ENCODE measurements at regions not wholly inside any gene's neighbourhood (a gene's known extent, or its start where the extent isn't known, plus 50 kb on each side); places are given as distances from the start of the nearest gene placed in this dataset.

DNA sequence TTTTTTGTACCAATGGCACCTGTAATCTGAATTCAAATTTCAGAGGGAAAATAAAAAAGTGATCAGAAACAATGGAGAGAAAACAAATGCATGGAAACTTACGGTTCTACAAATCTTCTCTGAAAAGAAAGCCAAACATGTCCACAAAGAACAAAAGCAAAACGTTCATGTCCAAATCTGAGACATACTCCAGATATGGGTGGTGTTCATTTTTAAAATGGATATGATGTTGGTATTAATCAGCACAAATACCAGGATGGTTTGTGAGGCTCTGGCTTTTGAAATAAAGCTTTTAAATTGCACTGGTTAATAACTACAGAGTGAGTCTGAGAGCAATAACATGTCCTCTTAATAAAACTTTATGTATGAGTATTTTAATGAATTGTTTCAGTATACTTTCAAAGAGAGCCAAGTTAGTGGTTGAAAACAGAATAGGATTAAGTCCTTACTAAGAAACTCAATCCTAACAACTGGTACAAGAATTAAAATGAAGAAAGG, 366.4 kb downstream of the INHBA start:
- no peak for DNase-seq

DNA sequence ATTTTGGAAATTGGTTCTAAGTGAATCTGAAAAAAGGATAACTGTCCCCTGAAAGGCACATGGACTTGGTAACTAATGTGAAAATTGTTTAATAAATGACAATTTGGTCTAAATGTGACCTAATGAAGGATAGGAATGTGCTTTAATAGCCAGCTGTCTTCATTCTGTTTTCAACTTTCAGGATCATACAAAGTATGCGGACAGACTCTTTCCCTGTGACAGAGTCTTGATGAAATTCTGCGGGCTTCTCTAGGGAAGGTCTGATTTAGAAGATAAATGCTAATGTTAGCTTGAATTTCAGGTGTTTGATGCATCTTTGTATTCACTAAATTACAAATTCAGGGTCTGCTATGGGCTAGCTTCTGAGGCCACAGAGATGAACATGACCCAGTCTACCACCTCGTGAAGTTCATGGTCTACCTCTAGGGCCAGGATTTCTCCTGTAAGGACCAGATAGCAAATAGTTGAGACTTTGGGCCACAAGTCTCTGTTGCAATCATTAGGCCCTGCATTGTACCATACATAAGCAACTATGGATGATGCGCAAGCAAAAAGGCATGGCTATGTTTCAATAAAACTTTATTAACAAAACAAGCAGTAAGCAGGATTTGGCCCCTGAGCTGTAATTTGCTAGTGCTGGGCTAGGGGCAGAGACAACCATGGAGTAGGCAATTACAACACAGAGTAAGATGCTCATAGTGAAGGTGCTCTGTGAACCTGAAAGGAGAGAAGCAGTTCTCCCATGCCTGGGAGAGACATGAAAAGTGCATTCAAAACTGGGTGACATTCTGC, 368.6 kb downstream of the INHBA start:
- DNase-seq, result no peak

DNA sequence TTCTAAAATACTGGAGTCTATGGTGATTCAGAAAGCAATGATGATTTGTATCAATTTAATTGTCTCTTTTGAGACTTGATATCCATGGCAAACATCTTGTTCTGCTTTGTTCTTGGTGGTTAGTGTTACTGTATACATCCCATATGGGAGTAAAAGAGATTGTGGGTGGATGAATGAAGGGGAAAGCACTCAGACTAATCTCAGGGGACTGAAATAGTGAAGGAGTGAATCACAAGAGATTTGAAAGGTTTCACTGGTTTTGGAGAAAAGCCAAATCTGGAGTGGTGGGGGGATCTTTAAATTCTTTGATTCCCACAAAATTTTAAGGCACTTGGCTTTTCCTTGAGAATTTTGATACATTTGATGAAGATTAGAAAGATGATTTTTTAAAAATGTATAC, 369.4 kb downstream of the INHBA start:
- no peak for DNase-seq

DNA sequence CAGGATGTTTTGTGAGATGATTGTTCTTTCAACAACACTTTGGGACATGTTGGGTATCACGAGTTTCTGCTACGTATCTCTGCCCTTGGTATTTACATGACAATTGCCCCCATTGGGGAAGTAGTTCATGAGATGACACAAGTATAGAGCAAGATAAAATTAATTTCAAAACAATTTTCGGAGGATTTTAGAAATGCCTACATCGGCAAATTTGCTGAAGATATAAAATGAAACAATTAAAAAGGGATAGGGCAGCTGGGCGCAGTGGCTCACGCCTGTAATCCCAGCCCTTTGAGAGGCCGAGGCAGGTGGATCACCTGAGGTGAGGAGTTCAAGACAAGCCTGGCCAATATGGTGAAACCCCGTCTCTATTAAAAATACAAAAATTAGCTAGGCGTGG, 371.7 kb downstream of the INHBA start:
- DNase-seq, result no peak

DNA sequence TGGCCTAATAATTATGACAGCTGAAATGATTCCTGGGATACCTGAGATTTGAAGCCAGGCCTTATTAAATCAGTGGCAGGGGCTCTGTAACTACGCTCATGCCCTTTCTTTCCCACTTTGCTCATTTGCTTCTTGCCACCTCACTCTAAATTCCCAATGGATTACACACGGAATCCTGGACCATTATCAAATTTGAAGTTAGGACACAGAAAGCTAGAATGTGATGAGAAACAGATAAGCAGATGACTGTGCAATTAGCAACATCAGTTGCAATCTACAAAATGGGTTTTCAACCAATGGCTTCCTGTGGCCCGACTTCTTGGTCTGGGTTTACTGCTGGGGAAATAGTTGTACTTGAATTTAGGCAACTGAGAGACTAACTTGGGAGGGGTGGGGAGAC, 374.3 kb downstream of the INHBA start:
- DNase-seq, result no peak

DNA sequence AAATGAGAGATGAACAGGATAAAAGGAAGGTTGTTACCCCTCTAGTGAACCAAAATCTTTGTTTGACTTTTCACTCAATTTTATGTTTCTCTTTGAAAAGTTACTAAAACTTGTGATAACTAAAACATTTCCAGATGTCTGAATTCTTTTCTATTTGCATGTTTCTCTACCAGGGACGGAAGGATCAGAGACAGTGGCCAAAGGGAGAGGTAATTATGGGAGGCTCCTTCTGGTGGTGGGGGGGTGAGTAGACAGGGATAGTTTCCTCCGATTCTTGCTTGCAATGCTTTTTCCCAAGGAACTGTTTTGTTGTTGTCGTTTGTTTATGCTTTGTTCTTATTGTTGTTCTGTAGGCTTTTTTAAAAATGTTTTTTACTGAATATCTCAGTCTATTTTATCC, 374.8 kb downstream of the INHBA start:
- DNase-seq, result no peak

DNA sequence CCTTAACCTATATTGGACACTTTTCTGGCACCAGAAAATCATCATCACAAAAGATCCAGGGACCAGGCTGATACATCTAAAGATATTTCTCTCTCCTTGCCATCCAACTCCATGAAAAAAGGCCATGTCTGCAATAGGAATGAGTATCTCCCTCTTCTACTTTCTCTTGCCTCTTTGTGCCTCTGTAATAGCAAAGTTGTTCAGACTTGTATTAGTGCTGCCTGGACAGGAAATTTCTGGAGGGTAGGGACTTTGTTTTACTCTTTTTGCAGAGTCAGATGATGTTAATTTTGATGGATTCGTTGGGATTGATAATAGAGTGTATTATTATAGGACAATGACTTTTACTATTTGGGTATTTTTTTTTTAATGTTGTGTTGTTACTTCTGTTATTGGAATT, 376.3 kb downstream of the INHBA start:
- DNase-seq, result no peak

DNA sequence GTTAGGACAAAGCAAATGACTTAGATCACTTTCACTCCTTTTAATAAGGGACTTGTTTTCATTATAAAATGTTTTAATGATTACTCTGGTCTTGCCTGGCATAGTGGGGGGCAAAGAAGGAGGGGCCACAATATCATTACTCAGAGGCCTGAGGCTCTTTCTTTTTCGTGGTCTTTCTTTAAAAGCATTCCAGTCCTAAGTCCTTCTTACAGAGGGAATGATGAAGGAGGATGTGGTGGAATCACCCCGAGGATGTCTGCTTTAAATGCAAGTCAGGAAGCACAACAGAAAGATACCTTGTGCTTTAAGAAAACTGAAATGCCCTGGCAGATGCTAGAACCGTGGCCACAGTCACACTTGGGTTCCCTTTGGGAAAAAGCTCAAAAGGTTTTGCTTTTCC, 379.1 kb downstream of the INHBA start:
- no peak for DNase-seq

DNA sequence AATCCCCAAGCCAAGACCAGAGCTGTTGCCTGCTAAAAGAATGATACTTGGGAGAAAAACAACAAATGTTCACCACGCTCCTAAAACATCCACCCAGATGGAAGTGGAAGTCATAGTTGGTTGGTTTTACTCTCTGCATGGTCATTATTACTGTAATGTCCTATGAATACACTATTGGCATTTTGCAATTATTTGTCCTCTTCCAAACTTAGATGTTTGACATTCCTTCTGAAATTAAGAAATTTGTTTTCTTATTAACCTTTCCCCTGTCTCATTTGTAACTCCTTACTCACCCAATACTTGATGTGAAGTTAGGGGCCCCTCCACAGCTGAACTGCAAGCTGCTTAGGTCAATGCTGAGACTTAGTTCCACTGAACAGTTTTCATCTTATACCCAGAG, 383.3 kb downstream of the INHBA start:
- DNase-seq, result no peak

DNA sequence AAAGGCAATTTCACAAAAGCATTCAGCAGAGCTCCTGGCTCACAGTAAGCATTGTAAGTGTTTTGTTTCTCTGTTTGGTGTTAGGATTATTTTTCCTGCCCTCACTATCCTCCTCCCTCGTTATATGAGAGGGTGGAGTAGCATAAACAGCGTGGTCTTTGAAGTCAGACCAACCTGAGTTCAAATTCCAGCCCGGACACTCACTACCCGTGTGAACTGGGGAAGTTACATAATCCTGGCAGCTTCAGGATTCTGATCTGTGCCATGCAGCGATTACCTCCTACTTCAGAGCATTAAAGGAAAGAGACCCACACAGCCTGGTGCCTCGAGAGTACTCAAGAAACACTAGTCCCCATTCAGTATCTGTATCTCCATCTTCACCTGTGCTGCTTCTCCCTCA, 386.5 kb downstream of the INHBA start:
- no peak for DNase-seq

DNA sequence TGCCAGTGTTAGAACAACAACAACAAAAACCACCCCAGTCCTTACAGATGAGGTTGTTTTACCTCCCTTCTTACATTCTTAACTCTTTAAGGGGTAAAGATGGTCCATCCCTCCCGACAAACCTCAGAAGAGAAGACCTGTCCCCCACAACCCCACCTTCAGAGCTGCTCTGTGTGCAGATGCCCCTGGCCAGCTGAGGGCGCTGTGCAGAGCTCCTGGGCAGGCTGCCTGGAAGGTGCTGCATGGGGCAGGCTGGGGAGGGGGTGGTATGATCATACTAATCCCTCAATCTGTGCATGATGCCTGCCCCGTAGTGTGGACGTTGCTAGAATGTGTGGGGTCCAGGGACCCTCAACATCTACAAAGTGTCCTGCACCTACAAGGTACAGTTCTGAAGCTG, 387.1 kb downstream of the INHBA start:
- DNase-seq, result no peak

DNA sequence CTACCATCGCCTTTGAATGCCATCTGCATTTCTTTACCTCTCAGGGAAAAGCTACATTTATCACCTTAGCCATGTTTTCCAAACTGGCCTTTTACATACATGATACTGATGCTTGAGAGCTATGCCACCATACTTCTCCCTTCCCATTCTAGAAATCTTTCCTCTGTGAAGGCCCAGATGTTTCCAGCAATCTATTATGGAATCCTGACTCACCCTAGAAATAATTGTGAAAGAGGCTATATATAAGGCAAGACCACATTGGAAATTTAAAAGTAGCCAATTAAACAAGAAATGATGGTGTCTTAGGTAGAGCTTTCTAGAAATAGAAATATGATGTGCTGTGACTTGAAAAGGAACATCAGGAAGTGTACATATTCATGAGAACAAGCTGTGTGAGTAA, 389.7 kb downstream of the INHBA start:
- DNase-seq, result no peak

DNA sequence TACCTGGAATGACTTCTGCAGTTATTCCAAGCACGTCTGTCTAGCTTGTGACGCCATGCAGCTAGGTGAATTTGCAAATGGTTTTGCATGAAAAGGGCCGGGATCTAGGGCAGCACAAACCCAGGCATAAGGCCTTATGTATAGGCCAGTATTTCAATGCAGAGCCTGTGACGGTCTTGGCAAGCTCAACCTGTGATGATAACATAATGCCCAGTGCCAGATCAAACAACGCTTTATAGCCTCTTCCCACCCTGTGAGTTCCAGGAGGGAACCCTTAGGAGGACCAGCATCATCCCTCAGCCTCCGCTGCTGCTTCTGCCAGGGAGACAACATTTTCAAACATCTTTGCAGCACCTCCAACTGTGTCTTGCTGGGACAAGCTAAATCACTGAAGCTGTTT, 390.7 kb downstream of the INHBA start:
- DNase-seq, result no peak

DNA sequence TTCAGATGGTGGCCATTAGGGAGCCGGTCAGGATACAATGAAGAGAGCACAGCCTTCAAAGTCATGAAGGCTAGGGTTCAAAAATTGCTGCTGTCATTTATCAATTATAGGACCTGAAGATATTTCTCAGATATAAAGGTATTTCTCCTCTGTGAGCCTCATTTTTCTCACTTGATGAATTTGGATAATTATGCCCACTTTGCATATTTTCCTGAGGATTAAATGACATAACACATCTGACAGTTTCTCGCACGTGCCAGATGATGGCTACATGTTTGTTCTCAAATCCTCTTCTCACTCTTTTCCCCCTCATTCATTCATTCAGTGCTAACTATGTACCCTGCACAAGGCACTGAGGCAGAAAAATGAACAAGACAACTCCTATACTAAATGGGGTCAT, 391.6 kb downstream of the INHBA start:
- no peak for DNase-seq

DNA sequence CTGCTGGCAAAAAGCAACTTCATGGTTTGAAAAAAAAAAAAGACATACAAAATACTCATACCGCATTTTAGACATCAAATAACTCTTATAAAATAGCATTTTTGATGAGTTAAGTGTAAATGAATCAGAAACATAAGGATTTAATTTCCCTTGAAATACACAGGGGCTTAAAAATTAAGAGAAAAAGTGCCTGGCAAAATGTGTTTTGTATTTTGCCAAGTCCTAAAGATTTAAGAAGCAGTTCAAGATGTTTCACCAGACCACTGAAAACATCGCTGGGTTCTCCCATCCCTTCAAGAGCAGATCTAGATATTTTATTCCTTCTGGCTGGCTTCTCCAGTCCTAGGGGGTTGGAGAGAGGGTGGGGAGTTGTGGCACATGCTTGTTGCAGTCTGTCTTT, 396.4 kb downstream of the INHBA start:
- DNase-seq, result no peak

DNA sequence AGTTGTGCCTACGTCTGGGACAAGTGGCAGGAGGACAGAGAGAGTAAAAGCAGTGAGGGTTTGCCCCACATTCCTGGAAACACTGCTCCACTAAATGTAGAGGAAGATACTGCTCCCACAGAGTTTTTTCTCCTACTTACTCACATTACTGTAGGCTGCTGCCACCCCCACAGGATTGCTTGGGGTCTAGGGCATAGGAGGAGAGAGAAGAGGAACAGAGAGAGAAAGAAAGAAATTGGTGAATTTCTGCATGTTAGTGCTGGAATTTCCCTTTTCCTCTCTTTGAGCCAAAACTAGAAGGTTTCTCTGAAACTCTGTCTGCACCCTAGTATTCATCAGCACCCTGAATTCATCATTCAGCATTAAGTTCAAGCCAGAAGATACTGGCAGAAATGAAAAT, 397.9 kb downstream of the INHBA start:
- DNase-seq, result no peak

DNA sequence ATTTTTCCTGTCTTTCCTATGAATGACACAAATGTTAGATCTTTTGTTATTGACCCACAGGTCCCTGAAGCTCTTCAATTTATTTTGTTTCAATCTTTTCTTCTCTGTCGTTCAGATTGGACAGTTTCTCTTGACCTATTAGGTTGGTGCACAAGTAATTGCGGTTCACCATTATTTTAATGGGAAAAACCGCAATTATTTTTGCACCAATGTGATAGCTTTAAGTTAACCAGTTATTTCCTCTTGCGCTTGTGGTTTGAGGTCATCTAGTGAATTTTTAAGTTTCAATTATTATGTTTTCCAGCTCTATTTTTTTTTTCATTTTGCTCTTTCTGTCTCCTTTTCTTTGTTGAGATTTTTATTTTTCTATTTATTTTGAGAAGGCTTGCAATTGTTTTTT, 399.2 kb downstream of the INHBA start:
- DNase-seq, result no peak

DNA sequence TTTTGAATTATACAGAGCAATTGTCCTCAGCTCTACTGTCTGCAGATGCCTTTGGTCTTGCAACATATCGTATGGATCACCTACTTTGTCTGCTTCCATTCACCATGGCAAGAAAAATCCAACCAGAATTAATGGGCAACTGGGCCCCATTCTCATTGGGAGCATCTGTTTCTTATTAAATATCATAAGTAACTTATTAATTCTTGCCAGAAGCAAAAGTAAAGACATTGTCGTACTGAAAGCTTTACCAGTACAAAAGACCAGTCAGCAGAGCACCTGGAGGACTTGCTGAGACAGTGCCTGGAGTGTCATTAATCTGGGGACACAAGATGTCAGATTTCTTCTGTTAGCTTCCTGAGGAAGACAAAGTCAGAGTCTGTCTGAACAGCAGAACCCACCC, 404.5 kb downstream of the INHBA start:
- no peak for DNase-seq

DNA sequence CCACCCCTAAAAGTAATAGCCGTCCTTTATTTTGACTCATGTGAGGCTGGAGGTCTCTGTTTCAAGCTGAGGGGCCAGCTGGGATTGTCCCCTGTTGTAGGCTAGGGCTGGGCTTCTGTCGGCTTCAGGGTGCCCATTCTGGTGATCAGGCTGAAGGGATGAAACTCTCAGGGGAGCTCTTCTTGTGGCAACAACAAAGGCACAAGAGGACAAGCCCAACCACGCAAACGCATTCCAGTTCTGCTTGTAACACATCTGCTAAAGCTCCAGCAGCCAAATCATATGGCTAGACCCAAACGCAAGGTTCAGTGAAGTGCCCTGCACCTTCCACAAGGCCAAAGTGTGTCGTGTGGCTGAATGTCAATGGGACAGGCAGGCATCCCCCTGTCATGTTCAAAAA, 405.7 kb downstream of the INHBA start:
- no peak for DNase-seq

DNA sequence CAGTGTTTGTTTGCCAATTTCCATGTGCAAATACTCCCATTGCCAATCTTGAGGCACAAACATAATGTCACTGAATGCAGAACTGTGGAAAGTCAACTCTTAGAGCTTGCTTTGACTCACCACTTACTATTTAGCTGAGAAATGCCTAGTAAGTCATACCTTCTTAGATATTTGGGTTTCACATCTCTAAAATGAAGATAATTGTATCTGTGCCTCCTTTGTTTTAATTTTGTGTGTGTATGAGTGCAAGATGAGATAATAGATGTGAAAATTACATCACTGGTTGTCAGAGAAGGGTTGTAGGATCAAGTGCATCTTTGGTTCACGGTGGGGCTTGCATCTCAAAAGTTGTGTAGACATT, 407.5 kb downstream of the INHBA start:
- no peak for DNase-seq

DNA sequence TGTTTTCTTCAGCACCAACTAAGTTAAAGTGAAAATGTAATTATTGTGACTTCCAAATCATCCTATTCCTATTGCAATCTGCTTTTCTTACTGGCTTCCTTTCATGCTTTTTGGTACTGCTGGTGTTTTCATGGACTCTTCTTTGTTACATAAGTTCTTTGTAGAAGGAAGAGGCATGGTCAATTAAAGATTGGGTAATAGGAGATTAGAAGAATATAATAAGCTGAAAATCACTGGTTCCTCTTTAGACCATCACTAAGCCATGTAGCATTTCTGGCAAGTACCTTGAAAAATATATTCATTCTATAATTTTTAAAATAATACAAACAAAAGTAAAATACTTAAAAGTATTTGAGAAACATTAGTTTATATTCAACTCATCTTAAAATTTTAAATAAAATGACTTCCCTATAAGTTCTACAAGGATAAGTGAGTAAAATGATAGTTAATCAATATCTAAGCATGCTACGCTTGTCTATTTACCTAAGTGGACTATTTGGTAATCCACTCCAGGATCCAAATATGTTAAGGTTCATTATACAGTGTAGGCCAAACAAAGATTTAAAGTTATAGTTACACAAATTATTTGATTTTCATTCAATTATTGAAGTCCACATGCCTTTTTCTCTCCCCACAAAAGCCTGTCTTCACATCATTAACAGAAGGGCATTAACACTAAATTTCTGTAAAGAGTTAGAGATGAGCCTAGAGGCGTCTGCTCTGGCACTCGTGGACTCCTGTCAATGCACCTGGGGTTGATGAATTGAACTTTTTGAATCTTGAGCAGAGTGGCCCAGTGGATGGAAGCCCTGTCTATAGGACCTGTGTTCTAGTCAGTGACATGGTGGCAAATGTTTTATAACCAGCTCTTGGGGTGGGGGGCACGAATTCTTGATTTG, 408.1 kb downstream of the INHBA start:
- DNase-seq, result no peak

DNA sequence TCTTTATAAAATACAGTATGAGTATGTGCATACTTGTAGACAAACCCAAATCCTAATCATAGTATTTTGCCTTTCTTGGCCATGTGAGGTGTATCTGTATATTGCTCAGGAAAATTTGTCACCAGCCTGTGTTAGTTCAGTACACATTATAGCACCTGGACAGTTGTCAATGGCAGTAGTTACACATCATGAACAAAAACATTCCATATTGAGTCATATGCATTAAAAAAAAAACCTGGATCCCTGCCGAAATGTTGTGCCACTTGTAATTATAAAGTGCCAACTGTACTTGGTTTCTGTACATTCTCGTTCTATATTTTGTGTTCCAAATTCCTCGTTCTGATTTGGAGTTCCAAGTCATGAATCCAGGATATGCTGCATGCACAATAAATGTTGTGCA, 410.4 kb downstream of the INHBA start:
- DNase-seq, result no peak

DNA sequence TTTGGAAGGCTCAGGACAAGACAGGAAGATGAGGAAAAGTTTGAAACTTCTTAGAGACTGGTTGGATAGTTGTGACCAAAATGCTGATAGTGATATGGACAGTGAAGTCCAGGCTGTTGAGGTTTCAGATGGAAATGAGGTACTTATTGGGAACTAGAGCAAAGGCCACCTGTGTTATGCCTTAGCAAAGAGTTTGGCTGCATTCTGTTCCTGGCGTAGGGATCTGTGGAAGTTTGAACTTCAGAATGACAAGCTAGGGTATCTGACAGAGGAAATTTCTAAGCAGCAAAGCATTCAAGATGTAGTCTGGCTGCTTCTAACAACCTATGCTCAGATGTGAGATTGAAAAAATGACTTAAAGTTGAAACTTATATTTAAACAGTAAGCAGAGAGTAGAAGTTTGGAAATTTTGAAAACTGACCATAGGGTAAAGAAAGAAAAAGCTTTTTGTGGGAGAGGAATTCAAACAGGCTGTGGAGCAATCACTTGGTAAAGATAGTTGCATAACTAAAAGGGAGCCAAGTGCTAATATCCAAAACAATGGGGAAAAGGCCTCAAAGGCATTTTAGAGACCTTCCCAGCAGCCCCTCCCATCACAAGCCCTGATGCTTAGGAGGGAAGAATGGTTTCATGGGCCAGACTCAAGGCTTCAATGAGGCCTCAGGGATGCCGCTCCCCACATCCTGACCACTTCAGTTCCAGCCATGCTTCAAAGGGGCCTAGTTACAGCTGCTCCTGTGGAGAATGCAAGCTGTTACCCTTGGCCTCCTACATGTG, 415.1 kb downstream of the INHBA start:
- DNase-seq, result no peak

DNA sequence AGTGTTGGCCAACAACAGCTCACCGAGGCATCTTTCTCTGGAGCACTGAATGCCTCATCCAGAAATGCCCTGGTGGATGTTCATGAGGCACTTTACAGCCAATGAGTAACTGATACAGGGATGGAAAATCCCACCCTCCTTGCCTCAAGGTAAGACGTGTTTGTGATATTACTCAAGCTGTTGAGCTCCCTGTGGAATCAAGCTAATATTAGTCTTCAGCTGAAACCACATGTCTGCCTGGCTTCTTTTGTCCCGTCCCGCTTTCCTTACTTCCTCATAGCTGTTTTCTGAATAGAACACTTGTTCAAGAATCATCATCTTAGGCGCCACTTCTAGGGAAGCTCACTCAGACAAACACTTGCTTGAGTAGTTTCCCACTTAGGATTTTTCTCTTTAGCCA, 422.4 kb downstream of the INHBA start:
- no peak for DNase-seq

Measured in bone marrow (tissue), 2 donors.